ENCODE measurements at regions not wholly inside any gene's neighbourhood (a gene's known extent, or its start where the extent isn't known, plus 50 kb on each side); places are given as distances from the start of the nearest gene placed in this dataset.
A peak's percentile ranks its signal among the peaks of the same experiment; 100 is the strongest.

GRCh38 chr3:72120806-72121778 lies 336.1 kb upstream of the PROK2 start:
- DNase-seq = no peak

GRCh38 chr3:72120039-72120438 lies 335.1 kb upstream of the PROK2 start:
- DNase-seq = no peak

GRCh38 chr3:72118628-72119027 lies 333.7 kb upstream of the PROK2 start:
- no peak for DNase-seq

GRCh38 chr3:72116226-72116625 lies 331.3 kb upstream of the PROK2 start:
- no peak for DNase-seq

- no peak for DNase-seq
These were observed 330.4 kb upstream of the PROK2 start for GRCh38 chr3:72115307-72115706.

GRCh38 chr3:72114773-72115172 lies 329.8 kb upstream of the PROK2 start:
- DNase-seq = no peak

GRCh38 chr3:72113964-72114363 lies 329.0 kb upstream of the PROK2 start:
- no peak for DNase-seq

GRCh38 chr3:72113564-72113963 lies 328.6 kb upstream of the PROK2 start:
- DNase-seq = no peak

- no peak for DNase-seq
These were observed 327.5 kb upstream of the PROK2 start for GRCh38 chr3:72112435-72112834.

GRCh38 chr3:72111265-72112205 lies 326.6 kb upstream of the PROK2 start:
- DNase-seq = peak; percentile 51

- no peak for DNase-seq
These were observed 324.6 kb upstream of the PROK2 start for GRCh38 chr3:72109327-72110259.

- DNase-seq = no peak
These were observed 320.4 kb upstream of the PROK2 start for GRCh38 chr3:72105306-72105705.

GRCh38 chr3:72102112-72102616 lies 317.2 kb upstream of the PROK2 start:
- peak; percentile 30 for DNase-seq

GRCh38 chr3:72101494-72101893 lies 316.5 kb upstream of the PROK2 start:
- peak; percentile 24 for DNase-seq

- peak; percentile 94 for DNase-seq
These were observed 315.7 kb upstream of the PROK2 start for GRCh38 chr3:72100601-72101187.

GRCh38 chr3:72100080-72100511 lies 315.1 kb upstream of the PROK2 start:
- DNase-seq = peak; percentile 72

- no peak for DNase-seq
These were observed 314.6 kb upstream of the PROK2 start for GRCh38 chr3:72099326-72100079.

- no peak for DNase-seq
These were observed 312.1 kb upstream of the PROK2 start for GRCh38 chr3:72097053-72097452.

GRCh38 chr3:72095521-72095920 lies 310.6 kb upstream of the PROK2 start:
- DNase-seq = no peak

GRCh38 chr3:72093992-72094334 lies 309.0 kb upstream of the PROK2 start:
- DNase-seq = no peak
